HEK293 (cell line): ENCODE measurements at regions not wholly inside any gene's neighbourhood (a gene's known extent, or its start where the extent isn't known, plus 50 kb on each side); places are given as distances from the start of the nearest gene placed in this dataset.

Experiments used
- CTCF ChIP-seq: fragments of 450-650 bp; formaldehyde crosslinking; IDR thresholded peaks from 2 replicates; pipeline ENCODE4 v1.5.1; 2016; ENCODE audit warnings: missing biosample characterization, missing genetic modification characterization
- ZNF112 ChIP-seq: fragments of 450-650 bp; formaldehyde crosslinking; IDR thresholded peaks from 2 replicates; pipeline ENCODE4 v1.5.0; 2017; ENCODE audit warnings: missing biosample characterization, missing genetic modification characterization

GRCh38 chr11:26095340-26095739, 236.6 kb upstream of the ANO3 start:
- no peak for TF ChIP-seq ZNF112 (tag by site-specific recombination)
- TF ChIP-seq CTCF (tag by site-specific recombination): no peak
